Lower leg skin (tissue), 4 donors: ENCODE measurements at regions not wholly inside any gene's neighbourhood (a gene's known extent, or its start where the extent isn't known, plus 50 kb on each side); places are given as distances from the start of the nearest gene placed in this dataset.

ENCODE experiments used
- DNase-seq, 2 donors: peaks; one replicate each; pipeline ENCODE4 v3.0.0-alpha.2; 2019; ENCODE audit warnings: low spot score in 2 of 2
- H3K4me3 ChIP-seq: fragments of 200-600 bp; sonication (generic); 2 replicates; pipeline ENCODE4 v1.5.1; 2017; ENCODE audit warnings: mild to moderate bottlenecking, low read depth; ENCODE audit not compliant: poor library complexity, severe bottlenecking
- POLR2A ChIP-seq, 2 donors: fragments of 450-650 bp; IDR thresholded peaks; one replicate each; pipeline ENCODE4 v1.6.1; 2016 to 2017; ENCODE audit warnings: antibody characterized with exemption in 2 of 2, mild to moderate bottlenecking in 1 of 2, moderate library complexity in 1 of 2
- WGBS, 2 donors: methylation state at CpG; one replicate each; pipeline ENCODE4 v1.1.5; 2018; 5-methylcytosine and 5-hydroxymethylcytosine counted together
- intact Hi-C: fragments of 100-400 bp; cut with DNase I; formaldehyde crosslinking; loops from one replicate; pipeline ENCODE4 v1.15.0; 2023; ENCODE audit warnings: low total_unique reads
- TF ChIP-seq, protein P1 (sequence below), 3 donors: fragments of 450-650 bp; IDR thresholded peaks; one replicate each; pipeline ENCODE4 v1.5.1; 2016; ENCODE audit warnings: antibody characterized with exemption in 3 of 3, mild to moderate bottlenecking in 3 of 3, moderate library complexity in 2 of 3

DNA sequence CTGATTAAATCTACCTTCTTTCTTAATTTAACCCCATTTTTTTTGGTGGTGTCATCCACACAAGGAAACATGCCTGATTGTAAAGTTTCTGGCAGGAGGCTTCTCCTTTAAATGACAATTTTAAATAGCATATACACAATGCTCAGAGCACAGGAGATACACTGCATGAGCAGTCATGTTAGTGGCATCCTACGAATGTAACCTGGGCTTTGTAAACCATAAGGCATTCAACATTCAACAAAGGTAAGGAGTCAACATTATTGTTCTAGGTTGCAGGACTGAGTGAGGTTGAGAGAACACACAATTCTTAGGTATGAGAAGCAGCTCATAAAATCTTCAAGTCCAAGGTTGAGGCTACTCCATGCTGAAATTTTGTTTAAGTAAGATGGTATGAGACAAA lies 266.6 kb upstream of the SIX2 start:
- no peak overlapping the region for H3K4me3 ChIP-seq
- TF ChIP-seq, protein P1, sequence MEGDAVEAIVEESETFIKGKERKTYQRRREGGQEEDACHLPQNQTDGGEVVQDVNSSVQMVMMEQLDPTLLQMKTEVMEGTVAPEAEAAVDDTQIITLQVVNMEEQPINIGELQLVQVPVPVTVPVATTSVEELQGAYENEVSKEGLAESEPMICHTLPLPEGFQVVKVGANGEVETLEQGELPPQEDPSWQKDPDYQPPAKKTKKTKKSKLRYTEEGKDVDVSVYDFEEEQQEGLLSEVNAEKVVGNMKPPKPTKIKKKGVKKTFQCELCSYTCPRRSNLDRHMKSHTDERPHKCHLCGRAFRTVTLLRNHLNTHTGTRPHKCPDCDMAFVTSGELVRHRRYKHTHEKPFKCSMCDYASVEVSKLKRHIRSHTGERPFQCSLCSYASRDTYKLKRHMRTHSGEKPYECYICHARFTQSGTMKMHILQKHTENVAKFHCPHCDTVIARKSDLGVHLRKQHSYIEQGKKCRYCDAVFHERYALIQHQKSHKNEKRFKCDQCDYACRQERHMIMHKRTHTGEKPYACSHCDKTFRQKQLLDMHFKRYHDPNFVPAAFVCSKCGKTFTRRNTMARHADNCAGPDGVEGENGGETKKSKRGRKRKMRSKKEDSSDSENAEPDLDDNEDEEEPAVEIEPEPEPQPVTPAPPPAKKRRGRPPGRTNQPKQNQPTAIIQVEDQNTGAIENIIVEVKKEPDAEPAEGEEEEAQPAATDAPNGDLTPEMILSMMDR (IDR thresholded peaks at IDR 0.05) = no peak
- TF ChIP-seq POLR2A (IDR thresholded peaks at IDR 0.05) = no peak
- intact Hi-C loops = no loop called here
- no peak for DNase-seq
- WGBS, 2 donors = 80 to 91% methylated on average over 1 of the region's 1 CpG

DNA sequence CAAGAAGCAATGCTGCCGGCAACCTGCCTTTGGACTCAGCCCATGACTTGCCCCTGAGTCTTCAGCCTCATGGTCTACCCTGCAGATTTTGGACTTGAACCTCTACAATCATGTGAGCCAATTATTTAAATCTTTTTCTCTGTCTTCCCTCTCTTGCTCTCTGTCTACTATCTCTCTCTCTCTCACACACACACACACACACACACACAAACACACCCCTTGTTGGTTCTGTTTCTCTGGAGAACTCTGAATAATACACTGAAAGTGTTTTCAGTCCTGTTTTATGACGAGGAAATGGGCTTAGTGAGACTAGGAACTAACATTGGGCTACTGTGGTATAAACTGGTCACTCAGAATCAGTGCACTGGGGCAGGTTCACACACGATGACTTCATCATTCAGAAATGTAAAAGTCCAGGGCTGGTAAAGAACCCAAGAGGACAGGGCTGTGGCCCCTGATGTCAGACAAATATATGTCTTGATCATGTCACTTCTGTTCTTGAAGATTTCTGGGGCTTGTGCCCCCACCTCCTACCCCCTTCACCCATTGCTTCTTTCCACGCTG lies 266.1 kb upstream of the SIX2 start:
- TF ChIP-seq, protein P1 (IDR thresholded peaks at IDR 0.05) = no peak
- intact Hi-C loops = no loop called here
- H3K4me3 ChIP-seq = no peak overlapping the region
- no peak for DNase-seq
- 91 to 95% methylated on average over 4 of the region's 4 CpGs for WGBS, 2 donors

DNA sequence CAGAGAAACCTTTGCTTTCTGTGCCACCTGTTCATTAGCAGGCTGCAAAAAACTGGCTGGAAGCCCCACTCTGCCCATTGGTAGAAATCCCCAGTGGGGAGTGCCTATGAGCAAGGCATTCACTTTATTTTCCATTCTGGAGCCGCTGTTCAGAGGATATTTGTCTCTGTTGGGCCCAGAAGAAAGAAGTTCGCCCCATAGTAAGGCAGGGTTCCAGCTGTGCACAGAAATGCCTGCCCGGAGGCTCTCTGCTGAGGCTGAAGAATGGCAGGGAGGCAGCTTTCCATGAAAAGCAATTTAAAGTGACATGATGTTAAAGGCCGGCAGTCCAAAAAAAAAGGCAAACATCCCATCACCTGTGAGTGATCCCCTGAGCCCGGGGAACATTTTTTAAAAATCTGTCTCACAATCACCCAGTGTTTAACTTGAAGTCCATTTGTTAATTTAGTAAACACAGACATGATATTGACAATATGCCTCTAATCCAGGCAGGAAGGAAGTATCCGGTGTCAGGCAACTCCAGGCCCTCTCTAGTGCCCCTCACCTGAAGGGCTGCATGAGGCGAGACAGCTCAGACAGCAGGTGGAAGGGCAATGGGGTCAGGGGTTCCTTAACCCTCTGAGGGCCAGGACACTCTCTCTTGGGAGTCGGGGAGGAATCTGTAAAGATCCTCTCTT lies 265.1 kb upstream of the SIX2 start:
- no peak for DNase-seq
- intact Hi-C loops = no loop called here
- H3K4me3 ChIP-seq = no peak overlapping the region
- 60 to 61% methylated on average over 8 of the region's 8 CpGs for WGBS, 2 donors
- TF ChIP-seq POLR2A (IDR thresholded peaks at IDR 0.05) = no peak
- TF ChIP-seq, protein P1 (IDR thresholded peaks at IDR 0.05) = no peak

DNA sequence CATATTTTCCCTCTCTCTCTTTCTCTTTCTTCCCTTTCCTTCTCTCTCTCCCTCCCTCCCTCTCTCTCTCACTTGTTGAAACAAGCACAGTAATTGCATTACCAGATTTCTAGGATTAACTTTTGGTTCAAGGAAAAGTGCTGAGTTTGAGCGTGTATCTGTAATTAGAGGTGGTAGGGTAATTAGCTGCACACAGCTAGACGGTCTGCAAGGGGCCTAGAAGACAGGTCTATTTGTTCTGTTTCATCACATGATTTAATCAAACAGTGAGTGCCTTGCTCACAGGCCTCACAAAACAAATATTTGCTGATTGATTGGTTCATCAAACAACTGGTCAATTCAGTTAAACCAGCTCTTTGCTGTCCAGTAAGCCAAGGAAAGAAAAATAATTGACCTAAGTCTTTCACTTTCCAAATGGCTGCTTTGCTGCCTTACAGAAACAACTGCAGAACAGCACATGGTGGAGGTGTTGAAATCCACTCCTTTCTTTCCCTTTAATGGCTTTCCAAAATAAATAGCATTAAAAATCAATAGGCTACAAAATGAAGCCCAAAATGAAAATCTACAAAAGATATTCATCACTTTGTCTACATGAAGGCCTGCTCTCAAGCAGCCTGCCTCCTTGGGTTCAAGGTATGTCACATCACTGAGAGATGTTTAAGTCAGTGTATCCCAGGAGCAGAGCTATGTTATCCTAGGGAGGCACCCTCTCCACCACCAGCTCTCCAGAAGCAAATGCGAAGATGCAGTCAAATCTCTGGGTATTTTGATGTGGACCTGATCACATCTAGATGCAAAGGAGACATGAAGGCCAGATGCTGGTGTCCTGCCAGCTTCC lies 264.4 kb upstream of the SIX2 start:
- intact Hi-C loops = no loop called here
- WGBS, 2 donors = 59 to 64% methylated on average over 3 of the region's 3 CpGs
- TF ChIP-seq, protein P1 (IDR thresholded peaks at IDR 0.05) = no peak
- no peak for TF ChIP-seq POLR2A (IDR thresholded peaks at IDR 0.05)
- DNase-seq = no peak
- H3K4me3 ChIP-seq = no peak overlapping the region

DNA sequence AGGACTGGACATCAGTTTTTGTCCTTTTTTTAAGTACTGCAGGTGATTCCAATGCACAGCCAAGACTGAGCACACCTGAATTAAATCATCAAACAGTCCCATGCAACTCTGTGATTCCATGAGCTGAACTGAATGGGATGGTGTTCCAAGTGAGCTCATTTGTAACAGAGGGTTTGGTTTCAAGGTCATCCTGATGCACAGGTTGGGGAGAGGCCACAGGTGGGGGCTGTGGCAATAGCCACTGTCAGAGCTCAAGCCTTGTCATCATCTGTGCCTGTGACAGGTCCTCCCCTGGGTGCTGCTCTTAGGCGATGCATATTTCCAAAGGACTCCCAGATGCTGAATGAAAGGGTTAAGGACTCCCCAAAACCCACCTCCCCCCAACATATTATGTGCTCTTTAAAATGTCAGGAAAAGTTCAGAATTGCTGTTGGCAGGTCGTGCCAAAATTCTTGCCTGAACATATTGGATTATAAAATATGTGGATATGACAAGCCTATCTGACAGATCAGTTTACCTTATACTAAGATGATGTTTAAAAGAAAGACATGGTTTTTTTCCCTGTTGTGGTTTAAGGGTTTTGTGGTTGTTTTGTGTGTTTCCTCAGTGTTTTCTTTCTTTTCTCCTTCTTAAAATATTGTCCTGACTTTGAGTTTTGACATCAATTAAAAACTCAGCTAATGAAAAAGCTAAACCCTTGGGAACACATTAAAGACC lies 263.5 kb upstream of the SIX2 start:
- WGBS, 2 donors = 57 to 72% methylated on average over 2 of the region's 2 CpGs

More for the DNA sequence above, 263.5 kb upstream of the SIX2 start:
- intact Hi-C loops = no loop called here
- TF ChIP-seq, protein P1 (IDR thresholded peaks at IDR 0.05) = no peak
- no peak for TF ChIP-seq POLR2A (IDR thresholded peaks at IDR 0.05)
- DNase-seq = no peak
- H3K4me3 ChIP-seq = no peak overlapping the region
